Neural progenitor cell (in vitro differentiated cells): ENCODE measurements at regions not wholly inside any gene's neighbourhood (a gene's known extent, or its start where the extent isn't known, plus 50 kb on each side); places are given as distances from the start of the nearest gene placed in this dataset.
A peak's percentile ranks its signal among the peaks of the same experiment; 100 is the strongest.

Experiments
- DNase-seq: peaks from one replicate; pipeline ENCODE4 v3.0.0-alpha.2; 2016; ENCODE audit warnings: low spot score
- H2AFZ ChIP-seq: fragments of 200-600 bp; sonication (generic); replicated peaks from 2 replicates; pipeline ENCODE4 v1.6.1; 2016; ENCODE audit warnings: antibody characterized with exemption
- H3F3A ChIP-seq: fragments of 200-600 bp; sonication (generic); 2 replicates; pipeline ENCODE4 v1.6.1; 2016; ENCODE audit warnings: antibody characterized with exemption, low read depth
- H3K27ac ChIP-seq: fragments of 200-600 bp; sonication (generic); 2 replicates; pipeline ENCODE4 v1.5.1; 2016; ENCODE audit warnings: mild to moderate bottlenecking
- H3K27me3 ChIP-seq: fragments of 200-600 bp; sonication (generic); 2 replicates; pipeline ENCODE4 v1.6.1; 2016; ENCODE audit warnings: mild to moderate bottlenecking, moderate library complexity
- H3K36me3 ChIP-seq: fragments of 200-600 bp; sonication (generic); 2 replicates; pipeline ENCODE4 v1.5.1; 2016
- H3K4me1 ChIP-seq: fragments of 200-600 bp; sonication (generic); 2 replicates; pipeline ENCODE4 v1.6.1; 2016; ENCODE audit warnings: mixed run types
- H3K4me2 ChIP-seq: fragments of 200-600 bp; sonication (generic); 2 replicates; pipeline ENCODE4 v1.6.1; 2016
- H3K4me3 ChIP-seq: fragments of 200-600 bp; sonication (generic); 2 replicates; pipeline ENCODE4 v1.5.1; 2016
- H3K79me2 ChIP-seq: fragments of 200-600 bp; sonication (generic); 2 replicates; pipeline ENCODE4 v1.6.1; 2016; ENCODE audit warnings: low read depth
- H3K9ac ChIP-seq: fragments of 200-600 bp; sonication (generic); 2 replicates; pipeline ENCODE4 v1.6.1; 2016
- H3K9me3 ChIP-seq: fragments of 200-600 bp; sonication (generic); 2 replicates; pipeline ENCODE4 v1.5.1; 2016; ENCODE audit warnings: low read depth
- H4K20me1 ChIP-seq: fragments of 200-600 bp; sonication (generic); 2 replicates; pipeline ENCODE4 v1.6.1; 2016; ENCODE audit warnings: low read depth
- H3K27ac Mint-ChIP-seq: 3 replicates; pipeline ENCODE4 v1.8.0; 2021; ENCODE audit warnings: mixed read lengths
- H3K27me3 Mint-ChIP-seq: 2 replicates; pipeline ENCODE4 v1.8.0; 2022; ENCODE audit warnings: low read depth, mild to moderate bottlenecking, inconsistent platforms, moderate library complexity, mixed read lengths; ENCODE audit not compliant: insufficient read depth
- H3K36me3 Mint-ChIP-seq: 3 replicates; pipeline ENCODE4 v1.8.0; 2021; ENCODE audit warnings: mixed read lengths
- H3K4me1 Mint-ChIP-seq: 3 replicates; pipeline ENCODE4 v1.8.0; 2021; ENCODE audit warnings: mixed read lengths
- H3K4me3 Mint-ChIP-seq: 3 replicates; pipeline ENCODE4 v1.8.0; 2021; ENCODE audit warnings: mild to moderate bottlenecking, moderate library complexity, mixed read lengths
- H3K9me3 Mint-ChIP-seq: 3 replicates; pipeline ENCODE4 v1.8.0; 2020; ENCODE audit warnings: mixed read lengths
- CTCF ChIP-seq: fragments of 200-600 bp; sonication (generic); IDR thresholded peaks from 2 replicates; pipeline ENCODE4 v1.5.1; 2017; ENCODE audit warnings: antibody characterized with exemption, mild to moderate bottlenecking
- EZH2 ChIP-seq: fragments of 200-600 bp; sonication (generic); IDR thresholded peaks from 2 replicates; pipeline ENCODE4 v1.6.1; 2017; ENCODE audit warnings: antibody characterized with exemption, mild to moderate bottlenecking, moderate library complexity
- EZH2phosphoT487 ChIP-seq: fragments of 200-600 bp; sonication (generic); IDR thresholded peaks from 2 replicates; pipeline ENCODE4 v1.6.1; 2017; ENCODE audit warnings: antibody characterized with exemption

- Histone ChIP-seq H3K79me2 (no peaks in the 10 kb centered on the region), H3K27me3 (no peaks in the 10 kb centered on the region), H3K9me3 (no peaks in the 10 kb centered on the region), H3K4me1 (no peaks in the 10 kb centered on the region), H3K36me3 (no peaks in the 10 kb centered on the region), H2AFZ (no peak overlapping the region), H3K9ac (no peak overlapping the region), H3K4me2 (no peak overlapping the region), H4K20me1 (no peaks in the 10 kb centered on the region), H3K4me3 (no peak overlapping the region), H3K27ac (no peak overlapping the region), H3F3A (no peaks in the 10 kb centered on the region)
- Mint-ChIP-seq H3K36me3 (no peaks in the 10 kb centered on the region), H3K27me3 (peaks cover 3% of the 10 kb centered on the region), H3K9me3 (peaks cover 14% of the 10 kb centered on the region), H3K4me1 (no peaks in the 10 kb centered on the region), H3K4me3 (no peak overlapping the region), H3K27ac (no peak overlapping the region)
- no peak for DNase-seq
- TF ChIP-seq CTCF, result no peak
- TF ChIP-seq EZH2, result no peak
- TF ChIP-seq EZH2phosphoT487, result no peak
These were observed 408.8 kb upstream of the KIF2A start for GRCh38 chr5:61897251-61897650.

- Mint-ChIP-seq H3K27me3 (peaks cover 3% of the 10 kb centered on the region), H3K36me3 (no peaks in the 10 kb centered on the region), H3K4me1 (no peaks in the 10 kb centered on the region), H3K27ac (no peak overlapping the region), H3K4me3 (no peak overlapping the region), H3K9me3 (no peaks in the 10 kb centered on the region)
- Histone ChIP-seq H3K4me2 (no peak overlapping the region), H4K20me1 (no peaks in the 10 kb centered on the region), H3K79me2 (no peaks in the 10 kb centered on the region), H3K9me3 (no peaks in the 10 kb centered on the region), H3K27me3 (no peaks in the 10 kb centered on the region), H3K4me1 (peaks cover 14% of the 10 kb centered on the region), H3K9ac (no peak overlapping the region), H2AFZ (no peak overlapping the region), H3F3A (no peaks in the 10 kb centered on the region), H3K36me3 (no peaks in the 10 kb centered on the region), H3K27ac (no peak overlapping the region), H3K4me3 (no peak overlapping the region)
- no peak for DNase-seq
- TF ChIP-seq CTCF, result no peak
- TF ChIP-seq EZH2, result no peak
- TF ChIP-seq EZH2phosphoT487, result no peak
These were observed 404.0 kb upstream of the KIF2A start for GRCh38 chr5:61901997-61902396.

GRCh38 chr5:61904730-61905129, 401.3 kb upstream of the KIF2A start:
- TF ChIP-seq CTCF (no peak), EZH2 (no peak), EZH2phosphoT487 (no peak)
- Histone ChIP-seq H3K79me2 (no peaks in the 10 kb centered on the region), H2AFZ (no peak overlapping the region), H3K4me1 (peaks cover 14% of the 10 kb centered on the region), H3F3A (no peaks in the 10 kb centered on the region), H3K27ac (no peak overlapping the region), H3K9ac (no peak overlapping the region), H3K36me3 (no peaks in the 10 kb centered on the region), H3K4me3 (no peak overlapping the region), H3K27me3 (no peaks in the 10 kb centered on the region), H3K9me3 (no peaks in the 10 kb centered on the region), H3K4me2 (no peak overlapping the region), H4K20me1 (no peaks in the 10 kb centered on the region)
- no peak for DNase-seq
- Mint-ChIP-seq H3K4me3 (no peak overlapping the region), H3K36me3 (no peaks in the 10 kb centered on the region), H3K9me3 (no peaks in the 10 kb centered on the region), H3K27me3 (peaks cover 3% of the 10 kb centered on the region), H3K4me1 (no peaks in the 10 kb centered on the region), H3K27ac (no peak overlapping the region)

GRCh38 chr5:61905613-61906012, 400.4 kb upstream of the KIF2A start:
- H3K4me3 Mint-ChIP-seq, result no peak overlapping the region

More at GRCh38 chr5:61905613-61906012, 400.4 kb upstream of the KIF2A start:
- H3K36me3 Mint-ChIP-seq, result no peaks in the 10 kb centered on the region
- Histone ChIP-seq H3K9me3 (no peaks in the 10 kb centered on the region), H3K4me2 (peak overlapping the region; percentile 29), H3K36me3 (no peaks in the 10 kb centered on the region), H3K79me2 (no peaks in the 10 kb centered on the region), H3K9ac (no peak overlapping the region), H3K4me1 (peaks cover 14% of the 10 kb centered on the region), H3K4me3 (no peak overlapping the region), H4K20me1 (no peaks in the 10 kb centered on the region), H3K27ac (no peak overlapping the region), H3F3A (no peaks in the 10 kb centered on the region), H3K27me3 (no peaks in the 10 kb centered on the region), H2AFZ (no peak overlapping the region)
- DNase-seq, result no peak
- H3K27ac Mint-ChIP-seq, result no peak overlapping the region
- H3K27me3 Mint-ChIP-seq, result peaks cover 3% of the 10 kb centered on the region
- H3K9me3 Mint-ChIP-seq, result no peaks in the 10 kb centered on the region
- TF ChIP-seq EZH2phosphoT487 (no peak), EZH2 (no peak), CTCF (no peak)
- no peaks in the 10 kb centered on the region for H3K4me1 Mint-ChIP-seq
